Calu3 (cell line): ENCODE measurements at regions not wholly inside any gene's neighbourhood (a gene's known extent, or its start where the extent isn't known, plus 50 kb on each side); places are given as distances from the start of the nearest gene placed in this dataset.

ENCODE experiments used
- BruUV-seq: library from RNA; stranded (reverse); fragments of 400-500 nt; replicated peaks from 2 replicates; lab custom pipeline; 2021; lab: Mats Ljungman, UMichigan
- CTCF ChIA-PET: fragments of 300-600 bp; sonication (Branson Sonifier 250); formaldehyde crosslinking; loops from one replicate; lab custom pipeline; 2022; ENCODE audit warnings: antibody characterized with exemption; lab: Charles Lee
- DNase-seq: peaks from one replicate; pipeline ENCODE4 v3.0.0; 2022
- H3K27ac Mint-ChIP-seq: one replicate; pipeline ENCODE4 v1.8.0; 2022; ENCODE audit warnings: mixed read lengths; ENCODE audit not compliant: unreplicated experiment
- H3K27me3 Mint-ChIP-seq: one replicate; pipeline ENCODE4 v1.8.0; 2022; ENCODE audit warnings: mixed read lengths; ENCODE audit not compliant: unreplicated experiment
- H3K36me3 Mint-ChIP-seq: one replicate; pipeline ENCODE4 v1.8.0; 2022; ENCODE audit warnings: mild to moderate bottlenecking, moderate library complexity, mixed read lengths; ENCODE audit not compliant: insufficient read depth, unreplicated experiment
- H3K4me1 Mint-ChIP-seq: one replicate; pipeline ENCODE4 v1.8.0; 2022; ENCODE audit warnings: mild to moderate bottlenecking, low read depth, mixed read lengths; ENCODE audit not compliant: unreplicated experiment
- H3K4me3 Mint-ChIP-seq: one replicate; pipeline ENCODE4 v1.8.0; 2022; ENCODE audit warnings: mild to moderate bottlenecking, low read depth, moderate library complexity, mixed read lengths; ENCODE audit not compliant: unreplicated experiment
- H3K9me3 Mint-ChIP-seq: one replicate; pipeline ENCODE4 v1.8.0; 2022; ENCODE audit warnings: low read depth, mixed read lengths; ENCODE audit not compliant: unreplicated experiment
- CTCF ChIP-seq: fragments of 200-600 bp; IDR thresholded peaks from one replicate; pipeline ENCODE4 v1.8.0; 2022; ENCODE audit warnings: antibody characterized with exemption; ENCODE audit not compliant: unreplicated experiment
- intact Hi-C: fragments of 100-400 bp; cut with micrococcal nuclease; formaldehyde crosslinking; loops from one replicate; pipeline ENCODE4 v1.10.0; 2022; ENCODE audit not compliant: unreplicated experiment

- Mint-ChIP-seq H3K4me3 (no peak overlapping the region), H3K27me3 (peaks cover under 1% of the 10 kb centered on the region), H3K27ac (no peak overlapping the region), H3K4me1 (peaks cover 12% of the 10 kb centered on the region), H3K9me3 (no peaks in the 10 kb centered on the region), H3K36me3 (no peaks in the 10 kb centered on the region)
- DNase-seq, result peak; percentile 41
- intact Hi-C loops, result no loop called here
- CTCF ChIA-PET, result interaction anchor here (1.0 kb wide), 1 partner anchor 93 kb away, joined by 3 read pairs; no protein-coding TSS in a partner anchor
- BruUV-seq, result no TSS peak
- TF ChIP-seq CTCF, result no peak
These were observed 473.7 kb upstream of the PODXL start for GRCh38 chr7:132030086-132030568.

- Mint-ChIP-seq H3K4me1 (peaks cover 12% of the 10 kb centered on the region), H3K4me3 (no peak overlapping the region), H3K27ac (no peak overlapping the region), H3K9me3 (no peaks in the 10 kb centered on the region), H3K36me3 (no peaks in the 10 kb centered on the region), H3K27me3 (no peaks in the 10 kb centered on the region)
- intact Hi-C loops, result no loop called here
- no TSS peak for BruUV-seq
- DNase-seq, result no peak
- no peak for TF ChIP-seq CTCF
- CTCF ChIA-PET, result interaction anchor here (1.0 kb wide), 1 partner anchor 92 kb away, joined by 3 read pairs; no protein-coding TSS in a partner anchor
These were observed 473.1 kb upstream of the PODXL start for GRCh38 chr7:132029369-132030085.

GRCh38 chr7:132028144-132028920 lies 471.9 kb upstream of the PODXL start:
- CTCF ChIA-PET, result no interaction called here
- no peak for DNase-seq
- TF ChIP-seq CTCF, result no peak
- Mint-ChIP-seq H3K4me1 (peaks cover 12% of the 10 kb centered on the region), H3K9me3 (no peaks in the 10 kb centered on the region), H3K27me3 (no peaks in the 10 kb centered on the region), H3K27ac (no peak overlapping the region), H3K4me3 (no peak overlapping the region), H3K36me3 (no peaks in the 10 kb centered on the region)
- no TSS peak for BruUV-seq
- intact Hi-C loops, result no loop called here

GRCh38 chr7:132024290-132024689 lies 467.9 kb upstream of the PODXL start:
- TF ChIP-seq CTCF, result no peak
- DNase-seq, result no peak
- Mint-ChIP-seq H3K27me3 (no peaks in the 10 kb centered on the region), H3K27ac (no peak overlapping the region), H3K9me3 (no peaks in the 10 kb centered on the region), H3K4me3 (no peak overlapping the region), H3K36me3 (no peaks in the 10 kb centered on the region), H3K4me1 (no peaks in the 10 kb centered on the region)
- intact Hi-C loops, result no loop called here
- CTCF ChIA-PET, result no interaction called here
- no TSS peak for BruUV-seq
